GM19395 (cell line): ENCODE measurements at regions not wholly inside any gene's neighbourhood (a gene's known extent, or its start where the extent isn't known, plus 50 kb on each side); places are given as distances from the start of the nearest gene placed in this dataset.

Experiments
- ATAC-seq: cut with Tn5 transposase; IDR thresholded peaks from one replicate; pipeline ENCODE4 v1.9.1; 2021; ENCODE audit warnings: mild to moderate bottlenecking, moderate library complexity; ENCODE audit not compliant: unreplicated experiment

DNA sequence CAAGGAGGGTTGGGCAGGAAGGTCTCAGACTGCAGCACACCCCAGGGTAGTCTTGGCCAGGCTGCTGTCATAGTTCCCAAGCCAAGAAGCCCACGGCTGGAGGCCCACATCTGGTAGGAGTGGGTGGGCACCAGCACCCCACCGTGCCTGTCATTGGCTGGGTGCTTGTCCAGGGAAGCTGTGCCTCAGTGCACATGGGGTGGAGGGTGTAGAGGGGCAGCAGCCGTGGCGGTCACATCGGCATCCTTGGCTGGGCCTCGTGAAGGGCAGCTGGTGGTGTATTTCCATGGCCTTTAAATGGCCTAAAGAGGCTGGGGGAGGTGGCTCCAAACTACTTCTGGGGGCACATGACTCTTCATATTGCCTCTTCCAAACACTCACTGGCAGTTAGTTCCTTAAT, 119.6 kb upstream of the USP24 start:
- ATAC-seq = no peak

DNA sequence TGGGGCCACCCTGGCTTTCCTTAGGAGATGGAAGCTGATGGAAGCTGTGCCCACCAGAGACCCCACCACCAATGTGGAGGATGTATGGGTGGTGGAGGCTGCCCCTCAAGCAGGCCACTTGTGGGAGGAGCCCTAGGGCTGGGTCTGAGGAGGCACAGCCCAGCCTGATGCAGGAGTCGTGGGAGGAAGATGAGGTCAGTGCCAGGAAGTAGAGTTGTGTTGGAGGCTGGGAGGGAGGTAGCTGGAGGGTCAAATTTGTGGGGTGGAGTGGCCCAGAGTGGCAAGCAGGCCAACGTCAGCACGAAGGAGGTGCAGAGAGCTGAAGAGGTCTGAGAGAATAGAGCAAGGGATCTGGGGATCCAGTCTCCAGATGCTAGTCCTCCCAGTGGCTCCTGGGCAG, 119.0 kb upstream of the USP24 start:
- ATAC-seq = no peak

DNA sequence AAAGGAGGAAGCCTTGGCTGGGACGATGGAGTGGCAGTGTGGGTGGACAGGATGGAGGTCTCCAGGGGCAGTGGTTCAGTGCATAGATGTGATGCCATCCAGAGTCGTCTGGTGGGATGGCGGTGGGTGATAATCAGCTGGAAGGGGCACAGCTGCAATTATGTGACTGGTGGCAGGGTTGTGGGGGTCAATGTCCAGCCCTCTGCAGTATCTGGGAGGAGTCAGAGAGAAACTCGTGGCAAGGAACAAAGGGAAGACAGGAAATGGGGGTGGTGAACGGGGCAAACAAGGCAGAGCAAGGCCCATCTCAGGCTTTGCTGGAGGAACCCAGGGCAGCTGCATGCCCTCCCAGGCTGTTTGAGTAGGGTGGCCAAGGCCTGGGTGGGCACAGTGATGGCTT, 118.3 kb upstream of the USP24 start:
- ATAC-seq = no peak

DNA sequence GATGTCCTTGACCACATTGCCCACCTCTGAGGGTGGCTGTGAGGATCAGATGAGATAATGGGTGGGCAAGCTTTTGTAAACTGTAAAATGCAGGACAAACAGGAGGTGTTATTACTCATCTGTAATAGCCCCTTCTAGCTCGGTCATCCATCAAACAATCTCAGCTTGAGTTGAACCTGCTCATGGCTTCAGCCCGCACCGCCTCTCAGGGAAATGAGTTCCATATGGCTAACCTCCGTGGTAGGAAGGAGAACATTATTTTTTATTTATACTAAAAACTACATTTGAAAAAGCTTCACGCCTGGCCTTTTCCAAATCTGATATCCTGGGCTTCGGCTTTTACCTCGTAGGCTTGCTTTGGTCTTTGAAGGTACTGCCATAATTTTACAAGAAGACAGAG, 116.2 kb upstream of the USP24 start:
- ATAC-seq = no peak

DNA sequence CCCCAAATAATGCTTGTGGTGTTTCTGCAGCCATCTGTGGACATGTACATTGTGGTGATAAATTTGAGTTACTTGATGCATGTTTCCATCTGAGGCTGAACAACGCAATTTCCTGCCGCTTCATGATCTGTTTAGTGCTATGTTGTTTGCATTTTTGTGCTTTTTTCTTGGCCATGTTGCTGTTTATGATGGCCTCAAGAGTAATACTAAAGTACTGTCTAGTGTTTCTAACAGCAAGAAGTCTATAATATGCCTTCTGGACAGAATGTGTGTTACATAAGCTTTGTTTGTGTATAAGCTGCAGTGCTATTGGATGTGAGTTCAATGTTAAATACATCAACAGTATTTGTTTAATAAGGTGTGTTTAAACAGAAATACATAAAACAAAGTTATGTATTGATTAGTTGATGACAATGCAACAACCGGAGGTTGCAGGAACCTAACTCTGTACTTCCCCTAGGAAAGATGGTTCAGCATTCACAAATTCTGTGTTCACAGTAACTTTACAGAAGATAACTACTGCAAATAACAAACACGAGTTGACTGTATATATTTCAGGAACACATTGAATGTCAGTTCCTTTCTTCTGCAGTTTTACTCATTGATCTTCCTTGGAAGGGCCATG, 114.8 kb upstream of the USP24 start:
- ATAC-seq = no peak

DNA sequence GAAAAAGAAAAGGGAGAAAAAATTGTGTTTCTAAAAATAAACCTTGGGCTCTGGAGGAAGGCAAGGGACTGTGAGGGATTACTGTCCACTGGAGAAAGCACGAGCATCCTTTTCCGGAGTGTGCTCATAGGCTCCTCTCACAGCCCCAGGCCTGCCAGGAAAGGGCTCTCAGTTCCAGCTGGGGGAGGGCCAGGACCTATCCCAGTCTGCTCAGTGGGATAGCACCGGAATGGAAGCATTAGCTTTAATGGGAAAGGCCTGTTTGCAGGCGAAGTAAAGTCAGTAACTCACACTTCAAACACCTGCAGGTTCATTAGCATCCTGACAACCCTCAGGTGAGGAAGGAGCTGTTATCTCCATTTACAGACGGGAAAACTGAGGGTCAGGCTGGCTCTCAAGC, 113.9 kb upstream of the USP24 start:
- no peak for ATAC-seq

DNA sequence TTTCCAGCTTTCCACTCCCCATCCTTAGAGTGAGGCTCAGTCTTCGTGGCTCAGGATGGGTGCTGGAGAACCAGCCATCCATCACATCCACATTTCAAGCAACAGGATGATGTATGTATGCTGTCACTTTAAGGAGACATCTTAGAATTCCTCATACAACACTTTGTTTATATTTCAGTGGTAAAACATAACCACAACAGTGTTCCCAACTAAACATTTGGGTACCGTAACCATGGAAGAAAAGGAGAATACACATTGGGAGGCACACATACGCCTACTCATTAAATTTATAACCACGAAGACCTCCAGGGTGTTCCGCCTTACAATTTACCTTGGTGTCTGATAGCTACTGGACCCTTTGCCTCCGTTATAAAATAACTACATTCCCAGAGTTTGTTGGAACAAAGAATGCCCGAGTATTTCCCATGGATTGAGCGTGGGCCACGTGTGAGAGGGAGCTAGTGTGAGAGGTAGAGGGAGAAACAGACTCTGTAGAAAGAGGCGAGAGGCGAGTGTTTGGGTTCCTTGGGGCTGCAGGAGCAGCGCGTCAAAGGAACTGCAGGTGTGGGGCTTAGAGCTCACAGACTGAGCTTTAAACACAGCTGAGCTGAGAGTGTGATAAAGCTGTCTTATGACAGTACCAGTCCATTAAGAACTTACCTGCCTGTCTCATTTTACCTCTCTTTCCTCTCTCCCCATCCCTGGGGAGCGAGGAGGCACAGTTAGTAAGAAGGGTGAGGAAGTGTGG, 111.5 kb upstream of the USP24 start:
- ATAC-seq = no peak

DNA sequence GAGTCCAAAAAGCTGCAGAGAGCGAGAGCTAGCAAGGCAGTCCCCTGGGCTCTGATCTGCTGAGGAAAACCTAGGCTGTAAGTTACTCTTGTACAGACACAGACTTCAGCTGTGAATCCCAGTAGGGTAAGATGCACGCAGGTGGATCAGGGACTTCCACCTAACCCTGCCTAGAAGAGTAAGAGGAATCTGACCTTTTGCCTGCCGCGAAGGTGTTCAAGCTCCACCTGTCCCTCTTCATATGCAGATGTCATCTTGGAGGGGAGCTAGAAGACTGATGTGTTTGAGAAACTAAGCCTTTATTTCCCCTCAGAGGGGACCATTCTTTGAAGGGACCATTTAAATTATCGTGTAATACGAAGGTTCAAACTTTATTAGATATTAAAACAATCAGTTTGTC, 108.6 kb upstream of the USP24 start:
- ATAC-seq = no peak

DNA sequence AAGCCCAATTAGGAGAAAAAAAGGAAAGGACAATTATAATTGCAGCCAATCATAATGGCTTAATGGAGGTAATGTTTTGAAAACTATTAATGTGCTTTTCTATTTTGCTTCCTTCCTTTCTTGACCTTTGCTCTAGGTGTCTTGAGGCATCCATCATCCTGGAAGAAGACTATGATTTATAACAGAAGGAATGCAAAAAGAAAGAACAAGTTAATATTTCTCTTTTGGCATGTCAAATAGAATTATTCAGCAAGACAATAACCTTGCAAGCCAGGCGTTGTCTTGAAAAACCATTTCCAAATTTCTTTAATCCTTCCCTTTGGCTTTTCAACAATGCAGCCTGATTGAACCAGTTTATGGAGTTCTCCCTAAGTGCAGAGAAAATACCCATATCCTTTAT, 107.7 kb upstream of the USP24 start:
- ATAC-seq = no peak

DNA sequence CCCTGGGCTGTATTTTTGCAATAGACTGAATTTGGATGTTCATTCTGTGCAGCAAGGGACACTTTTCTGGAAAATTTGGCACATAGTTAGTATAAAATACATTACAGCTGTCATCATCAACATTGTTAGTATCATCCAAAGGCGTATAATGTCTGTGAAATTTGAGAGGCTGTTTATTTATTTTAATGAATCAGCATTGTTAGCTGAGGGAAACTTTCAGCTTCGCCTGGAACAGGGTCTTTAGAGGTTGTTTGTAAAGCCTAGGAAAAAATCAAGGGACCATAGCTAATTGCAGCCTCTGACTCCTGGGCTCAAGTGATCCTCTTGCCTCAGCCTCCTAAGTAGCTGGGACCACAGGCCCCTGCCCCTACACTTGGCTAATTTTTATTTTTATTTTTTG, 106.8 kb upstream of the USP24 start:
- no peak for ATAC-seq

DNA sequence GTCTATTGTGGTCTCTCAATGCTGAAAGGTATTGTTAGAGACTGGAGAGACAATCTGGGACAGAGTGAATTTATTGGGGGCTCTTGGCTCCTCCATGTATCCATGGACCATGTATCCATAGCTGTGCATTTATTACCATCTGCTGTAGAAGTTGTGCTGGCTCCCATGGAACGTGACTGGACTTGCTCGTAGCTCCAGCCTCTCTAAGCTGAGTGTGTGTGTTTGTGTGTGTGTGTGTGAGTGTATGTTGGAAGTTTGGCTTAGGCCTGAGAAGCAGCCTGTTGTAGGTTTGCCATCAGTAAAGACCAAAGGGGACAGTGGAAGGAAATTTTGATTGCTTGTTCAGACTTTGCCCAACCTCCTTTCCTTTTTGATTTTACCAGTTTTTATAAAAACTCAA, 105.7 kb upstream of the USP24 start:
- no peak for ATAC-seq

DNA sequence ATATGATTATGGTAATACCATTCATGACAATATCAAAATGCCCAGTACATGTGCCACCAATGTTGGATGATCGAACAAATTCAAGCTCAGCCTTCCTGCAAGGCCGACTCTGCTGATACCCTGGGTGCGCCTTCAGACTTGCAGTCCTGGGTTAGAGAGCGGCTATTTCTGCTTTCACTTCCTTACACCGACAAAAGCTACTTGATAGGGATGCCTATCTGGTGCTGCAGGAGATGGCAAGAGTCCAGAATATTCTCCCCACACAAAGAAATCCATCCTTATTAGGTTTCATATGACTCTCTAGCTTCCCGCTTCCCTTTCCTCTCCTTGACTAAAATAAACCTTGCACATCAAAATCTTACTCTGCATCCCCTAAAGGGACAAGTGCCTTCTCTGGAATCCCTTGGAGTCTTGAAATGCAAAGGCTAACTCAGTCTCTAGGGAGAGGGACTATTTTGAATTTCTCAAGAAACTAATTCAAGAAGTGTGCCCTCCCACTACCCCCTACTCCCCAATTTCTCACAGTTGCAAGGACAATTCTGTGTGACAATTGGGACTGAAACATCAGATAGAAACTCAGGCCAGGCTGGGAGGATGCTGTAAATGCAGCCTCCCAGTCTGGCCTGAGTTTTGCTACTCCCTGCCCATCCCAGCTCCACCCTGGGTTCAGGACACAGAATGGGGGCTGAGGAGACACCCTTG, 103.1 kb upstream of the USP24 start:
- no peak for ATAC-seq

DNA sequence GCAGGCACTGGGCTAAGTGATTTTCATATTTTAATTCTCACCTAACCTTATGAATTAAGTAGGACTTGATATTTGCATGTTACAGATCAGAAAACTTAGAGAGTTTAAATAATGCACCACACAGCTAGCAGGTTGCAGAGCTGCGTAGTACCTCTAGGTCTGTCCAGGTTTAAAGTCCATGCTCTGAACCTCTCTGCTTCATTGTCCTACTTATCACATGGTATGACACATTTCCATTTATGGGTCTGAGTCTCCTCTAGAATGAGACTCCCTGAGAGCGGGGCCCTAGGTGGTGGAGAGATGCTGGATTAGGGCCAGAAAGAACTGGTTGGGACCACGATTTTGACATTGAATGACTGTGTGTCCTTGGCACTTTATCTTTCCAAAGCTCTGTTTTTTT, 102.5 kb upstream of the USP24 start:
- ATAC-seq = no peak

DNA sequence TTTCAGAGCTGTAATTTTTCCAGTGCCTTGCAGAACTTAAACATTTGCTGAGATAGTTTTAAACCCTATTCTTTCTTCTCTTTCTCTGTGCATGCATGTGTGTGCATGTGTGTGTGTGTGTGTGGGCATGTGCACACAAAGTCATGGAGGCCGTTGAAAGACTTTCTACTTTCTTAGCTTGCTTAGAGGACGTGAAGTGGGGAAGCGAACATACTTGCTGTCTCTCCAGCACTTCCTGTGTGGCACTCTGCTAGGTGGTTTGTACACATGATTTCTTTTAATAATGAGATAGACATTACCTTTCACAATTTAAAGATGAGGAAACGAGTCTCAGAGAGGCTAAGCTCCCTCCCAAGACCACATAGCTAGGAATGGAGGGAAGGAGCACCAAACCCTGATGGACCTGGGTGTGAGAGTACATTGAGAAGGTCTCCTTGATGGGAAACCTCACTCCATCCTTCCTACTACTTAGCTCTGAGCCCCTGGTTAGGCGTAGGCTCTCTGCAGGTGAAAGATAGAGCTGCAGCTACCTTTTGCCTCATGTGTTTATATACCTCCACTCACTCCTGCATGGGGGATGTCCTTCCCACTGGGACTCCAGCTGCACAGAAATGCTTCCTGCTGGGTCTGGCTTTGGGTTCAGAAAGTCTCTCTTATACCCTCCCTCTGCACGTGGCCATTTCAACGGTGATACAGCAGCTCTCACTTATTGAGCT, 101.9 kb upstream of the USP24 start:
- no peak for ATAC-seq

DNA sequence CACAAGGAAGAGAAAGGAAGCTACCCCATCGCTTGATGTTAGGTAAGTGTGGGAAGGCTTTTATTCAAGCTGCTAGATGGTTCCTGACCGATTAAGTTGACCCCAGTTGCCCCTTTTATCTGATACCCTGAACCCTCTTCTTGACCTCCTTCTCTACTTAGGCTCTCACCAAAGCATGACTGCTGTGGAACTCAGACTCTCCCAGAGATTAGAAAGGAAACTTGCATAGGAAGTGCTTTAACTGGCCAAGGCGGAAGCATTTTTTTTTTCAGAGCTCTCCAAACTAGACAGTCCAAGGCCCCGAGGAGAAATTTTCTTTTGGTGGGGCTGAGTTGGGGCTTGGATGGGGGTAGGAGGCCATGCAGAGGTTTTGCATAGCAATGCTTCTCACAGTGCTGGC, 101.3 kb upstream of the USP24 start:
- no peak for ATAC-seq

DNA sequence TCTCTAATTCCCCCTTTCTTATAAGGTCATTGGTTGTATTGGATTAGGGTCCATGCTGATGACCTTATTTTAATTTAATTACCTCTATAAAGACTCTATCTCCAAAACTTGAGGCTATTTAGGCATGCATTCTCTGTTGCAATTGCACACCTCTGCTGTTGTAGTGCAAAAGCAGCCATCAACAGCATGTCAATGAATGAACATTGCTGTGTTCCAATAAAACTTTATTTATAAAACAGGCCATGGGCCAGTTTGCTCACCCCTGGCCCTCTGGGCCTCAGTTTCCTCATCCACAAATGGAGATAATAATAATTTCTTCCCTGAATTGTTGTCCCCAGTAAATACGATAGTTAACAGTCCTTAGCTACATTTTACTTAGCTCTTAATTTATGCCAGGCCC, 100.4 kb upstream of the USP24 start:
- ATAC-seq = no peak

DNA sequence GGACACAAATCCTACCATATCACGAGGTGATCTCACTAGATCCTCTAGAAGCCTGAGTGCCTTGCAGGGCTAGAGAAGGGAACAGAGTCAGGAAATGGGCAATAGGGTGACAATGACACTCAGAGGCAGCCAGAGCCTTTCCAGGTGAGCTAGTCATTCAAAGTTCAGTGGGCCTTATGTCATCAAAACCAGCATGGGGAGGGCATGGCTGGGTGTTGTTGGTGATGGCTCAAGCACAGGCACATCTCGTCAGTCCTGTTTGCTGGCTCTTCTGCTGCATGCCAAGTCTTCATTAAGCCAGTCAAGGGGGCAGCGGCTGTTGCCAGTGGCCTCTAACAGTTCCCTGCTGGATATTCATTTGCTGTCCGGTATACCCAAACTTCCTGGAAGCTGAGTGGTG, 99.6 kb upstream of the USP24 start:
- ATAC-seq = no peak

DNA sequence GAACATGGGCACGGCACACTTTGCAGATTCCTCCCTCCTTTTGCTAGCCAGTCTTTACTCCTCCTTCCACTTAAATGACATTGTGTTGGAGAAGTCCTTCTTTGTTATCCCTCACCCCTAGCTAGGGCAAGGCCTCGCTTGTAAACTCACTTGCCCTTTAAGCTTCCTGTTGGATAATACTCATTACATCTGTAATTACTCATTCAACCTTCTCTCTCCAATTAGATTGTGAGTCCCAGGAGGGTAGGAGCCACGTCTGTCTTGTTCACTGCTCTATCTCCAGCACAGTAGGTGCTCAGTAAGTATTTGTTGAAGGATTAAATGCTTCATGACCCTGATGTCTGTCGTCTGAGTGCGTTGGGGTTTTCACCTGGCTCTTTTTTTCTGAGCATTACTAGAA, 98.7 kb upstream of the USP24 start:
- ATAC-seq = no peak

DNA sequence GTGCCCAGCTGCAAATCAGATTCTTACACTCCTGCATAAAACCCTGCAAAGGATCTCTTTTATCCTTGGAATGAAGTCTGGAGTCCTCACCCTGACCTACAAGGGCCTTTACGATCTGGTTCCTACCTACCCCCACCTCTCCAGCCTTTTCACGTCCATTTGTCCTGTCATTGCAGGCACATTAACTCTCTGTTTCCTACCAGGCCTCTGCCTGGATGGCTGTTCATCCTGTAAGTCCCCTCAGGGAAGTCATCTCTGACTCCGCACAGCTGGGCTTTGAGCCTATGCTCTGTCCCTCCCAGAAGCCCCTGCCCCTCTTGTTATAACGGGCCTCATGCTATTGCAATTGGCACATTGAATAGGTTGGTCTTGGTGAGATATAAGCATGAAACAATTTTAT, 96.8 kb upstream of the USP24 start:
- ATAC-seq = no peak

DNA sequence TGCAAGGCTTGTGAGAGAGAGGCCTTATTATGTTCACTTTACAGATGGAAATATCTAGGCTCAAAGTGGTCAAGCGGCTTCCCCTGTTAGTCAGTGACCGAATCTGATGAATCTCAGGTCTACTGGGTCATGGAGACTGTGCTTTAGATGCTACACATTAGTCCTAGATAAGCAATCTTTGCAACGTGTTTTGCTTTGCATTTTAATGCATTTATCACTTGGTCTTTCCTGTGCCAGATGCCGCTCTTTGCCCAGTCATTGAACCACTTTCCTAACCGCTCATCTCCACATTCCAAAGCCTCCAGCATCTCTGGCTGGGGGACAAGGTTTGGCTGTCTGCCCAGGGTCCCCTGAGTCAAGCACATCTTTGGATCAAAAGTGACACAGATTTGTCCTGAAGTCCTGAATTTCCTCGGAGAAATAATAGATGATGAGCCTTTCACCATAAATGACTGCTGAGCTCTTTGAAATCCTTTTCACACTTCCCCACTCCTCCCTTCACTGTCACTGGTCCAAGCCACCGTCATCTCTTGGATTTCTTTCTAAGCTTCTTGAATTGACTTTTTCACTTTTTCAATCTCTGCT, 96.0 kb upstream of the USP24 start:
- no peak for ATAC-seq

DNA sequence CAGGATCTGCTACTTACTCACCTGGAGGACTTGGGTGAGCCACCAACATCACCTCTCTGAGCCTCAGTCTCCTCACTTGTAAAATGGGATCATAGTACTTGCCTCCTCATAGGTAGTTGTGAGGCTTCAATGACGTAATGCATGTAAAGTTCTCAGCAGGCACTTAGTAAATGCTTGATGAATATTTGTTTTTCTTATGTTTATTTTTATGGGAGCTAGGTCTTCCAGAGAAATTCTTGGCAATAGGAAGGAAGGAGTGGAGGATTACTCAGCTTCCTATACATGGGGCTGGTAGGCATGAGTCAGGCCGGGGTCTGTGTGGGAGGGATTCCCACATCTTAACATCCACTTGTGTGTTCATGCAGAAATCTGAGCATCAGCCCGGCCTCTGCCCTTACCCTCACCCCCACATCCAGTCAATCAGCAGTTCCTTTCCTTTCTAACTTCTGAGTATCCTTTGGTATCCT, 95.4 kb upstream of the USP24 start:
- no peak for ATAC-seq
